ENCODE measurements at regions not wholly inside any gene's neighbourhood (a gene's known extent, or its start where the extent isn't known, plus 50 kb on each side); places are given as distances from the start of the nearest gene placed in this dataset.

GRCh38 chr9:86800681-86801080 is 146.6 kb downstream of the GAS1 start:
- TF ChIP-seq CTCF (IDR thresholded peaks at IDR 0.05; ENCODE audit: low read depth, low read length, poor library complexity, severe bottlenecking): no peak
- TF ChIP-seq EZH2phosphoT487 (IDR thresholded peaks at IDR 0.05; ENCODE audit: borderline replicate concordance, low read length): no peak

Data from DOHH2 (cell line).